Naive thymus-derived CD4-positive, alpha-beta T cell (primary cell): ENCODE measurements at regions not wholly inside any gene's neighbourhood (a gene's known extent, or its start where the extent isn't known, plus 50 kb on each side); places are given as distances from the start of the nearest gene placed in this dataset.

ENCODE experiments used
- ATAC-seq: fragments of 150-1000 bp; cut with Tn5 transposase; 2 replicates; pipeline ENCODE4 v1.10.0; 2021; ENCODE audit warnings: mild to moderate bottlenecking, moderate library complexity
- CTCF ChIA-PET: fragments of 350-600 bp; sonication (Branson Sonifier 250); formaldehyde crosslinking; loops from one replicate; lab custom pipeline; 2021; ENCODE audit warnings: antibody characterized with exemption; lab: Charles Lee
- POLR2A ChIA-PET: fragments of 350-600 bp; sonication (Branson Sonifier 250); formaldehyde crosslinking; loops from one replicate; lab custom pipeline; 2021; ENCODE audit warnings: antibody characterized with exemption, inconsistent platforms; lab: Charles Lee
- DNase-seq, 9 donors: peaks; one replicate each; pipeline versions ENCODE4 v3.0.0 to v3.0.0-alpha.2; 2020 to 2022; ENCODE audit warnings: mixed read lengths in 1 of 9
- H3K27ac ChIP-seq: one replicate; pipeline ENCODE4 v1.7.0; 2013; ENCODE audit warnings: mild to moderate bottlenecking, low read depth, low read length, moderate library complexity
- H3K27me3 ChIP-seq, 2 donors: one replicate each; pipeline ENCODE4 v1.7.0; 2013; ENCODE audit warnings: low read length in 2 of 2, mild to moderate bottlenecking in 2 of 2, moderate library complexity in 2 of 2; ENCODE audit not compliant: control insufficient read depth in 2 of 2, insufficient read depth in 2 of 2
- H3K36me3 ChIP-seq, 3 experiments: 1 replicate in 2 of 3; 2 replicates in 1 of 3; pipeline ENCODE4 v1.7.0; 2013; ENCODE audit warnings: low read length in 3 of 3, mild to moderate bottlenecking in 3 of 3, moderate library complexity in 1 of 3; ENCODE audit not compliant: insufficient read depth in 3 of 3, control insufficient read depth in 2 of 3
- H3K4me1 ChIP-seq, 2 donors: one replicate each; pipeline ENCODE4 v1.7.0; 2013; ENCODE audit warnings: low read length in 2 of 2, mild to moderate bottlenecking in 2 of 2, moderate library complexity in 1 of 2; ENCODE audit not compliant: control insufficient read depth in 2 of 2, insufficient read depth in 2 of 2
- H3K4me3 ChIP-seq: 2 replicates; pipeline ENCODE4 v1.7.0; 2013; ENCODE audit warnings: mild to moderate bottlenecking, low read length
- H3K9me3 ChIP-seq, 3 experiments: 1 replicate in 2 of 3; 2 replicates in 1 of 3; pipeline ENCODE4 v1.7.0; 2013; ENCODE audit warnings: low read length in 3 of 3; ENCODE audit not compliant: control insufficient read depth in 2 of 3
- H3K27ac Mint-ChIP-seq, 9 donors: one replicate each; pipeline ENCODE4 v1.8.0; 2020 to 2022; ENCODE audit warnings: mixed read lengths in 9 of 9, mild to moderate bottlenecking in 8 of 9, moderate library complexity in 5 of 9, inconsistent platforms in 2 of 9
- H3K27me3 Mint-ChIP-seq, 5 donors: one replicate each; pipeline ENCODE4 v1.8.0; 2021 to 2022; ENCODE audit warnings: mixed read lengths in 5 of 5, mild to moderate bottlenecking in 1 of 5
- H3K36me3 Mint-ChIP-seq, 5 donors: one replicate each; pipeline ENCODE4 v1.8.0; 2020 to 2022; ENCODE audit warnings: mixed read lengths in 5 of 5, mild to moderate bottlenecking in 3 of 5, inconsistent platforms in 1 of 5
- H3K4me1 Mint-ChIP-seq, 7 donors: one replicate each; pipeline ENCODE4 v1.8.0; 2020 to 2022; ENCODE audit warnings: mixed read lengths in 7 of 7, mild to moderate bottlenecking in 3 of 7, inconsistent platforms in 1 of 7
- H3K4me3 Mint-ChIP-seq, 10 donors: one replicate each; pipeline ENCODE4 v1.8.0; 2020 to 2022; ENCODE audit warnings: mild to moderate bottlenecking in 10 of 10, mixed read lengths in 10 of 10, moderate library complexity in 6 of 10, inconsistent platforms in 2 of 10
- H3K9me3 Mint-ChIP-seq, 11 donors: one replicate each; pipeline ENCODE4 v1.8.0; 2020 to 2022; ENCODE audit warnings: mixed read lengths in 11 of 11, mild to moderate bottlenecking in 4 of 11, inconsistent platforms in 1 of 11, moderate library complexity in 1 of 11
- intact Hi-C, 2 donors: fragments of 100-400 bp; cut with micrococcal nuclease; formaldehyde crosslinking; loops; one replicate each; pipeline ENCODE4 v1.15.1; 2023

DNA sequence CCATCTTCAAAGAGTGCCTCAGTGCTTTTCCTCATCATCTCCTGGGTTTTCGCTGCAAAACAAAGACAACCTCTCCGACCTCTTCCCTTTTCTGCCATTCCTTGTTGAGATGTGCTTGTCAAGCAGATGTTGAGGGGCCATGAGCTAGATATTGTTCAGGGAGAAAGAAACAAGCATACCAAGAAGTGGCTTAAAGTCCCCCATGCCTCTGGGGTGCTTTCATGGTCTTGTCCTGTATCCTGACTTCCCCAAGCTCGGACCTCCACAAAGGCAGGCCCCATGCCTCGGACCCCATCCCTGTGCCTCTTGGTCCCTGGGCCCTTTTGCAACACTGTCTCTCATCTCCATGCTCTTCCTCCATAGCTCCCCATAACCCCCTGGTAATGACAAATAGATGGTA lies 103.8 kb downstream of the C1orf94 start:
- Histone ChIP-seq H3K4me1 (no peaks in the 10 kb centered on the region), H3K9me3 (no peaks in the 10 kb centered on the region), H3K27ac (no peak overlapping the region), H3K4me3 (no peak overlapping the region), H3K36me3 (no peaks in the 10 kb centered on the region), H3K27me3 (no peaks in the 10 kb centered on the region)
- H3K27ac Mint-ChIP-seq, result no peak overlapping the region
- no peaks in the 10 kb centered on the region for H3K36me3 Mint-ChIP-seq
- POLR2A ChIA-PET, result no interaction called here
- ATAC-seq, result no peak
- DNase-seq, result no peak
- no peaks in the 10 kb centered on the region for H3K4me1 Mint-ChIP-seq
- intact Hi-C loops, result no loop called here
- H3K27me3 Mint-ChIP-seq, result peaks cover 0 to 37% (median 19%) of the 10 kb centered on the region in 5 donors
- CTCF ChIA-PET, result no interaction called here
- H3K4me3 Mint-ChIP-seq, result no peak overlapping the region
- peaks cover 0 to 14% (median 2%) of the 10 kb centered on the region in 11 donors for H3K9me3 Mint-ChIP-seq

DNA sequence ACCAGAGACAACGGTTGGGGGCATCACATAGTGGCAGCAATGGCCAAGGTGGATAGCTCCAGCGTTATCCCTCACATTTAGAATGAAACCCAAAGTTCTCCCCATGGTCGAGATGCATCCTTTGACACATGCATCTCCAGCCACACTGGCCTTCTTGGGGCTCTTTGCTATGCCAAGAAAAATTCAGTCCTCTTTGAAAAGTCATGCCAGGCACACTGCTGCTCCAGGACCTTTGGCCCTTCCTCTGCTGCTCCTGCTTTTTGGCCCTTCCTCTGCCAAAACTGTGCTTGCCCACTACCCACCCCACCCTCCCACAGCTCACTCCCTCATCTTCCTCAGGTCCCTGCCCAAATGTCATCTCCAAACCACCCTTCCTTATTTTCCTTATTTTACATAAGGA lies 106.4 kb downstream of the C1orf94 start:
- Histone ChIP-seq H3K36me3 (no peaks in the 10 kb centered on the region), H3K4me1 (no peaks in the 10 kb centered on the region), H3K27ac (no peak overlapping the region), H3K4me3 (no peak overlapping the region), H3K9me3 (no peaks in the 10 kb centered on the region), H3K27me3 (no peaks in the 10 kb centered on the region)
- no peak overlapping the region for H3K4me3 Mint-ChIP-seq
- DNase-seq (no peak), ATAC-seq (no peak)
- ChIA-PET CTCF (no interaction called here), POLR2A (no interaction called here)
- intact Hi-C loops, result no loop called here
- H3K27ac Mint-ChIP-seq, result no peak overlapping the region
- no peaks in the 10 kb centered on the region for H3K4me1 Mint-ChIP-seq
- H3K27me3 Mint-ChIP-seq, result peaks cover 0 to 54% (median 27%) of the 10 kb centered on the region in 5 donors
- no peaks in the 10 kb centered on the region for H3K36me3 Mint-ChIP-seq
- H3K9me3 Mint-ChIP-seq, result peaks cover 0 to 14% (median 3%) of the 10 kb centered on the region in 11 donors

GRCh38 chr1:34286511-34286910 lies 109.8 kb downstream of the C1orf94 start:
- POLR2A ChIA-PET, result no interaction called here
- intact Hi-C loops, result no loop called here

DNA sequence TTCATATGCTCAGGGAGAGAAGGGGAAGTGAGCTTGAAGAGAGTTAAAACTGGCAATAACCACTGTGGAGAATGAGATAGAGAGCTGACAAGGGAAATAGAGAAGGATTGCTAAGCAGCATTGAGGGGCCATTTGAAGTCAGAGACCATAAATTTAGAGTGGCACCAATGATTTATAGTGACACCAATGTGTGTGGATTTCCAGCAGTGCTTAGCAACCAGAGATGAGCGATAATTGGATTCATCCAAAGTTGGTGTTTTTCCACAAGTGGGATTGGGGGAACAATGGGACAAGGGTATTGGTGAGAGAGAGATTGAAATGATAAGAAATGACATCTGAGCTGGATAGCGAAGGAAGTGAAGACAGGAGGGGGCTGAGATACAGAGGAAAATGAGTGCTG lies 114.1 kb downstream of the C1orf94 start:
- Mint-ChIP-seq H3K9me3 (no peaks in the 10 kb centered on the region), H3K36me3 (no peaks in the 10 kb centered on the region)
- POLR2A ChIA-PET, result no interaction called here

More at GRCh38 chr1:34286511-34286910, 109.8 kb downstream of the C1orf94 start:
- no peaks in the 10 kb centered on the region for H3K4me1 ChIP-seq
- no peaks in the 10 kb centered on the region for H3K36me3 ChIP-seq
- H3K9me3 ChIP-seq, result no peaks in the 10 kb centered on the region
- H3K27me3 ChIP-seq, result no peaks in the 10 kb centered on the region
- no peak for DNase-seq
- H3K4me3 Mint-ChIP-seq, result no peak overlapping the region
- ATAC-seq, result no peak
- H3K27ac Mint-ChIP-seq, result no peak overlapping the region
- CTCF ChIA-PET, result no interaction called here
- H3K27me3 Mint-ChIP-seq, result peaks cover 0 to 48% (median 24%) of the 10 kb centered on the region in 5 donors
- H3K27ac ChIP-seq, result no peak overlapping the region
- peaks cover 0 to 14% (median 2%) of the 10 kb centered on the region in 11 donors for H3K9me3 Mint-ChIP-seq
- H3K4me3 ChIP-seq, result no peak overlapping the region
- H3K4me1 Mint-ChIP-seq, result no peaks in the 10 kb centered on the region
- no peaks in the 10 kb centered on the region for H3K36me3 Mint-ChIP-seq

DNA sequence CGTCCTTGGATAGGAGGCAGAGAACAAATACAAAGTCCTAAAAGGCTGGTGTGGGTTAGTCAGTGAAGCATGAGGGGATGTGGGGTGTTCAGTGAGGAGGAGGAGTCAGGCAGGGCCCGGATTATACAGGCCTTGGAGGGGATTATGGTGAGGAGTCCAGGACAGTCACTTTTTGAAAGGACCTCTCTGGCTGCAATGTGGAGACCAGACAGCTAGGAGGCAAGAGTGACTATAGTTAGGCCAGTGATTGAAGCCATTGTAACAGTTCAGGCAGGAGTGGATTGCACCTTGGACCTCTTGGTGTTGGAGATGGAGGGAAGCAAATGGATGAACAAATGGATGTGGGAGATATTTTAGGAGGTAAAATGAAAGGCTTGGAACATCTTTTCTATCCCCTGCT lies 115.8 kb downstream of the C1orf94 start:
- peaks cover 0 to 19% (median 13%) of the 10 kb centered on the region in 5 donors for H3K27me3 Mint-ChIP-seq
- POLR2A ChIA-PET, result no interaction called here

More for the DNA sequence above, 114.1 kb downstream of the C1orf94 start:
- ATAC-seq (no peak), DNase-seq (no peak)
- no peaks in the 10 kb centered on the region for H3K27me3 ChIP-seq
- Mint-ChIP-seq H3K4me1 (no peaks in the 10 kb centered on the region), H3K27ac (no peak overlapping the region), H3K27me3 (peaks cover 0 to 26% (median 11%) of the 10 kb centered on the region in 5 donors), H3K4me3 (no peak overlapping the region)
- CTCF ChIA-PET, result no interaction called here
- H3K4me1 ChIP-seq, result no peaks in the 10 kb centered on the region
- intact Hi-C loops, result no loop called here
- no peak overlapping the region for H3K27ac ChIP-seq
- no peak overlapping the region for H3K4me3 ChIP-seq
- H3K9me3 ChIP-seq, result no peaks in the 10 kb centered on the region
- H3K36me3 ChIP-seq, result no peaks in the 10 kb centered on the region

DNA sequence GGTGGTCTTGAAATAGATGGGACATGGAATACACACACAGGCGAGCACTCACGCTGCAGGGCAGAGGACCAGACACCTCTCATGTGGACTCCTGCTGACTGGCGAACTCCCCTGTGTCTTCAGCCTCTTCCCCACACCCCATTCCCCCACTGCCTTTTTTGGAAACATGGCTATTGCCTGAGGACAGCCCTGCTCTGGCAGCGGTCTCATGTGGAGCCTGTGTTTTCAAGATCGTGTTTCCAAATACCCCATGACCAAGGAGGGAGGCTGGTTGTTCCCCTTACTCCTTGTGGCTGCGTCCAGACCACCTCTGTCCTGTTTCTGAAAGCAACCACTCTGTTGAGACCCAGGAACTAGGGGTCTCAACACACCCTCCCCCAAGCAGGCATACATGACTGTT lies 119.4 kb downstream of the C1orf94 start:
- intact Hi-C loops, result no loop called here
- no peak for ATAC-seq

More for the DNA sequence above, 115.8 kb downstream of the C1orf94 start:
- Mint-ChIP-seq H3K4me3 (no peak overlapping the region), H3K4me1 (no peaks in the 10 kb centered on the region), H3K9me3 (no peaks in the 10 kb centered on the region), H3K36me3 (no peaks in the 10 kb centered on the region), H3K27ac (no peak overlapping the region)
- no peak for DNase-seq
- no peaks in the 10 kb centered on the region for H3K4me1 ChIP-seq
- no peak overlapping the region for H3K27ac ChIP-seq
- no peak overlapping the region for H3K4me3 ChIP-seq
- intact Hi-C loops, result no loop called here
- H3K36me3 ChIP-seq, result no peaks in the 10 kb centered on the region
- CTCF ChIA-PET, result no interaction called here
- no peaks in the 10 kb centered on the region for H3K27me3 ChIP-seq
- ATAC-seq, result no peak
- no peaks in the 10 kb centered on the region for H3K9me3 ChIP-seq

GRCh38 chr1:34302798-34303197 lies 126.1 kb downstream of the C1orf94 start:
- H3K27me3 Mint-ChIP-seq, result peaks cover 2 to 37% (median 26%) of the 10 kb centered on the region in 5 donors
- no peak for DNase-seq

More for the DNA sequence above, 119.4 kb downstream of the C1orf94 start:
- POLR2A ChIA-PET, result no interaction called here
- Histone ChIP-seq H3K27me3 (no peaks in the 10 kb centered on the region), H3K4me1 (no peaks in the 10 kb centered on the region), H3K4me3 (no peak overlapping the region), H3K9me3 (no peaks in the 10 kb centered on the region), H3K27ac (no peak overlapping the region), H3K36me3 (no peaks in the 10 kb centered on the region)
- no peak for DNase-seq
- CTCF ChIA-PET, result no interaction called here
- H3K27ac Mint-ChIP-seq, result no peak overlapping the region
- peaks cover 0 to 19% (median 18%) of the 10 kb centered on the region in 5 donors for H3K27me3 Mint-ChIP-seq
- no peak overlapping the region for H3K4me3 Mint-ChIP-seq
- H3K9me3 Mint-ChIP-seq, result peaks cover 0 to 3% (median 0%) of the 10 kb centered on the region in 11 donors
- no peaks in the 10 kb centered on the region for H3K36me3 Mint-ChIP-seq
- H3K4me1 Mint-ChIP-seq, result no peaks in the 10 kb centered on the region

More at GRCh38 chr1:34302798-34303197, 126.1 kb downstream of the C1orf94 start:
- no peaks in the 10 kb centered on the region for H3K4me1 ChIP-seq
- H3K36me3 Mint-ChIP-seq, result peaks cover 0 to 7% (median 0%) of the 10 kb centered on the region in 5 donors
- intact Hi-C loops, result no loop called here
- no peak overlapping the region for H3K27ac ChIP-seq
- no peaks in the 10 kb centered on the region for H3K27me3 ChIP-seq
- no peak overlapping the region for H3K27ac Mint-ChIP-seq
- ChIA-PET POLR2A (no interaction called here), CTCF (no interaction called here)
- H3K4me1 Mint-ChIP-seq, result no peaks in the 10 kb centered on the region
- ATAC-seq, result no peak
- H3K9me3 Mint-ChIP-seq, result peaks cover 0 to 24% (median 14%) of the 10 kb centered on the region in 11 donors
- no peak overlapping the region for H3K4me3 Mint-ChIP-seq
- no peak overlapping the region for H3K4me3 ChIP-seq
- no peaks in the 10 kb centered on the region for H3K9me3 ChIP-seq
- no peaks in the 10 kb centered on the region for H3K36me3 ChIP-seq
